ENCODE measurements at regions not wholly inside any gene's neighbourhood (a gene's known extent, or its start where the extent isn't known, plus 50 kb on each side); places are given as distances from the start of the nearest gene placed in this dataset.

DNA sequence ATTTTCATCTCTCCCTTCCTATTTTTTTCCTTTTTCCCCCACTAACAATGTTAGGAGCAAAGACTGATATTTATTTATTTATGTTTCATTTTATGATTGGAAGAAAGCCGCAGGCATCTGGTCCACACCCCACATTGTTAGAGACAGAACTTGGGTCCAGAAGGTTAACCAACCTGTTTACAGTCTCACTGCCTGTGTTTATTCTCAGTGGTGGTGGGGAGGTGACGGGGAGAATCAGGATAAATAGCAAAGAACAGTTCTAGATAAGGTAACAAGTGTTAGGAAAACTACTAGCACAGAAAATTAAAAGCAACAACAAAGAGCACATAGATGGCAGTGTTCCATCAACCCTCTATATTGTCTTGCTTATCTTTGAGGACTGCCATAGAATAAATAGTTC is 301.7 kb upstream of the DIPK2B start:
- TF ChIP-seq GATA2 (IDR thresholded peaks at IDR 0.05; ENCODE audit: insufficient read depth, insufficient read length, low read depth, low read length) (no peak), CTCF (IDR thresholded peaks at IDR 0.05; ENCODE audit: extremely low read depth in 1 of 2, insufficient read depth in 1 of 2, low read depth in 1 of 2, low read length in 2 of 2) (no peak), POLR2A (IDR thresholded peaks at IDR 0.05; ENCODE audit: low read depth, low read length) (no peak)
